ENCODE measurements at regions not wholly inside any gene's neighbourhood (a gene's known extent, or its start where the extent isn't known, plus 50 kb on each side); places are given as distances from the start of the nearest gene placed in this dataset.

GRCh38 chr2:155256803-155257202 lies 558.3 kb downstream of the KCNJ3 start:
- TF ChIP-seq CTCF (conservative IDR thresholded peaks at IDR 0.05; ENCODE audit: low read depth, low read length) (peak; percentile 22; the same call in 1 of the 2 replicates), EZH2phosphoT487 (IDR thresholded peaks at IDR 0.05; ENCODE audit: borderline replicate concordance, low read length) (no peak)
